ENCODE measurements at regions not wholly inside any gene's neighbourhood (a gene's known extent, or its start where the extent isn't known, plus 50 kb on each side); places are given as distances from the start of the nearest gene placed in this dataset.

DNA sequence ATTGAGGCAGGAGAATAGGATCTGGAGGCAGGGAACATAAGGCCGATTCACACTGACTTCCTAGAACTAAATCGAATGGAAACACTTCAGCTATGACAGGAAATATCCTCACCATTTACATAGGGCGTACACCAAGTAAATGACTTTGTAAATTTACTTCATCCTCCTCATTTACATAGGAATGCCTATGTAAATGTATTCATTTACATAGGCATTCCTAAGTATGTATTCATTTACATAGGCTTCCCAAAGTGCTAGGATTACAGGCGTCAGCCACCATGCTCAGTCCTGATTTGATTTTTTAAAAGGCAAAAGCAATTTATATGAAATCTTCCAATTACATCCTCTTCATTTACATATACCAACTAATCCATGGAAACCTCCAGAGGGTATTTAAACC, 133.1 kb upstream of the RFC3 start:
- TF ChIP-seq, protein P1, sequence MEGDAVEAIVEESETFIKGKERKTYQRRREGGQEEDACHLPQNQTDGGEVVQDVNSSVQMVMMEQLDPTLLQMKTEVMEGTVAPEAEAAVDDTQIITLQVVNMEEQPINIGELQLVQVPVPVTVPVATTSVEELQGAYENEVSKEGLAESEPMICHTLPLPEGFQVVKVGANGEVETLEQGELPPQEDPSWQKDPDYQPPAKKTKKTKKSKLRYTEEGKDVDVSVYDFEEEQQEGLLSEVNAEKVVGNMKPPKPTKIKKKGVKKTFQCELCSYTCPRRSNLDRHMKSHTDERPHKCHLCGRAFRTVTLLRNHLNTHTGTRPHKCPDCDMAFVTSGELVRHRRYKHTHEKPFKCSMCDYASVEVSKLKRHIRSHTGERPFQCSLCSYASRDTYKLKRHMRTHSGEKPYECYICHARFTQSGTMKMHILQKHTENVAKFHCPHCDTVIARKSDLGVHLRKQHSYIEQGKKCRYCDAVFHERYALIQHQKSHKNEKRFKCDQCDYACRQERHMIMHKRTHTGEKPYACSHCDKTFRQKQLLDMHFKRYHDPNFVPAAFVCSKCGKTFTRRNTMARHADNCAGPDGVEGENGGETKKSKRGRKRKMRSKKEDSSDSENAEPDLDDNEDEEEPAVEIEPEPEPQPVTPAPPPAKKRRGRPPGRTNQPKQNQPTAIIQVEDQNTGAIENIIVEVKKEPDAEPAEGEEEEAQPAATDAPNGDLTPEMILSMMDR (IDR thresholded peaks at IDR 0.05) = no peak
- TF ChIP-seq SIN3A (IDR thresholded peaks at IDR 0.05; ENCODE audit: borderline replicate concordance, insufficient read depth, low read depth, low read length) = no peak

All from Panc1 (cell line).